GM12872 (cell line): ENCODE measurements at regions not wholly inside any gene's neighbourhood (a gene's known extent, or its start where the extent isn't known, plus 50 kb on each side); places are given as distances from the start of the nearest gene placed in this dataset.

Experiments used
- CTCF ChIP-seq: IDR thresholded peaks from 3 replicates; pipeline ENCODE4 v1.5.1; 2011; ENCODE audit warnings: low read depth, mild to moderate bottlenecking, low read length, moderate library complexity; ENCODE audit not compliant: insufficient read depth

GRCh38 chr4:123315617-123316016 is 81.0 kb upstream of the SPRY1 start:
- TF ChIP-seq CTCF = no peak

- TF ChIP-seq CTCF = no peak
Measured at GRCh38 chr4:123317211-123317610, 79.4 kb upstream of the SPRY1 start.

- TF ChIP-seq CTCF = no peak
Measured at GRCh38 chr4:123319639-123320038, 77.0 kb upstream of the SPRY1 start.

- no peak for TF ChIP-seq CTCF
Measured at GRCh38 chr4:123323998-123324397, 72.6 kb upstream of the SPRY1 start.

GRCh38 chr4:123325241-123325681 is 71.3 kb upstream of the SPRY1 start:
- no peak for TF ChIP-seq CTCF

GRCh38 chr4:123327346-123327745 is 69.2 kb upstream of the SPRY1 start:
- no peak for TF ChIP-seq CTCF

GRCh38 chr4:123327846-123328429 is 68.7 kb upstream of the SPRY1 start:
- TF ChIP-seq CTCF = no peak
